HG03432 (cell line): ENCODE measurements at regions not wholly inside any gene's neighbourhood (a gene's known extent, or its start where the extent isn't known, plus 50 kb on each side); places are given as distances from the start of the nearest gene placed in this dataset.

Experiments used
- ATAC-seq: cut with Tn5 transposase; IDR thresholded peaks from one replicate; pipeline ENCODE4 v1.9.1; 2021; ENCODE audit warnings: mild to moderate bottlenecking, moderate library complexity; ENCODE audit not compliant: unreplicated experiment

- ATAC-seq, result no peak
Observed at GRCh38 chr10:70966646-70967553, 78.5 kb upstream of the PCBD1 start.

GRCh38 chr10:70967591-70968587 is 79.5 kb upstream of the PCBD1 start:
- peak; percentile 47 for ATAC-seq

GRCh38 chr10:70969188-70969587 is 80.8 kb upstream of the PCBD1 start:
- no peak for ATAC-seq

GRCh38 chr10:70970830-70971229 is 82.5 kb upstream of the PCBD1 start:
- no peak for ATAC-seq

- ATAC-seq, result no peak
Observed at GRCh38 chr10:70973275-70973674, 84.9 kb upstream of the PCBD1 start.

- no peak for ATAC-seq
Observed at GRCh38 chr10:70974351-70974901, 86.1 kb upstream of the PCBD1 start.

- no peak for ATAC-seq
Observed at GRCh38 chr10:70974920-70975319, 86.6 kb upstream of the PCBD1 start.

- no peak for ATAC-seq
Observed at GRCh38 chr10:70976063-70976695, 87.8 kb upstream of the PCBD1 start.

- no peak for ATAC-seq
Observed at GRCh38 chr10:70977625-70978024, 89.3 kb upstream of the PCBD1 start.

- ATAC-seq, result no peak
Observed at GRCh38 chr10:70978181-70978580, 89.8 kb upstream of the PCBD1 start.

GRCh38 chr10:70978816-70979480 is 90.6 kb upstream of the PCBD1 start:
- ATAC-seq, result no peak

- ATAC-seq, result no peak
Observed at GRCh38 chr10:70980687-70981086, 92.3 kb upstream of the PCBD1 start.

- ATAC-seq, result no peak
Observed at GRCh38 chr10:70981171-70981836, 92.9 kb upstream of the PCBD1 start.

GRCh38 chr10:70981936-70982335 is 93.6 kb upstream of the PCBD1 start:
- ATAC-seq, result no peak

- ATAC-seq, result peak; percentile 69
Observed at GRCh38 chr10:70982443-70982842, 94.1 kb upstream of the PCBD1 start.

GRCh38 chr10:70984986-70985722 is 96.8 kb upstream of the PCBD1 start:
- no peak for ATAC-seq

GRCh38 chr10:70985824-70986622 is 97.7 kb upstream of the PCBD1 start:
- no peak for ATAC-seq

- ATAC-seq, result no peak
Observed at GRCh38 chr10:70986623-70986950, 98.2 kb upstream of the PCBD1 start.
